Trophoblast cell (in vitro differentiated cells and primary cell): ENCODE measurements at regions not wholly inside any gene's neighbourhood (a gene's known extent, or its start where the extent isn't known, plus 50 kb on each side); places are given as distances from the start of the nearest gene placed in this dataset.

Experiments
- DNase-seq, 2 donors: peaks; one replicate each; pipeline ENCODE4 v3.0.0-alpha.2; 2016
- H2AFZ ChIP-seq: 2 replicates; pipeline ENCODE4 v1.6.1; 2013; ENCODE audit warnings: low read length, moderate library complexity, mild to moderate bottlenecking; ENCODE audit not compliant: insufficient read depth, poor library complexity
- H2AK5ac ChIP-seq: 2 replicates; pipeline ENCODE4 v1.6.1; 2013; ENCODE audit warnings: mild to moderate bottlenecking, low read length
- H2BK120ac ChIP-seq: 2 replicates; pipeline ENCODE4 v1.6.1; 2013; ENCODE audit warnings: low read length, mild to moderate bottlenecking, moderate library complexity; ENCODE audit not compliant: insufficient read depth, poor library complexity
- H2BK12ac ChIP-seq: 2 replicates; pipeline ENCODE4 v1.6.1; 2013; ENCODE audit warnings: mild to moderate bottlenecking, low read length, moderate library complexity
- H2BK5ac ChIP-seq: 2 replicates; pipeline ENCODE4 v1.6.1; 2013; ENCODE audit warnings: low read length, low read depth, moderate library complexity, mild to moderate bottlenecking; ENCODE audit not compliant: poor library complexity
- H3K14ac ChIP-seq: 2 replicates; pipeline ENCODE4 v1.6.1; 2013; ENCODE audit warnings: mild to moderate bottlenecking, low read length
- H3K18ac ChIP-seq: 2 replicates; pipeline ENCODE4 v1.6.1; 2013; ENCODE audit warnings: mild to moderate bottlenecking, low read length
- H3K23ac ChIP-seq: 2 replicates; pipeline ENCODE4 v1.6.1; 2013; ENCODE audit warnings: low read length
- H3K27ac ChIP-seq: 2 replicates; pipeline ENCODE4 v1.5.1; 2013; ENCODE audit warnings: low read depth, mild to moderate bottlenecking, inconsistent platforms, low read length, moderate library complexity
- H3K27me3 ChIP-seq: 2 replicates; pipeline ENCODE4 v1.6.1; 2013; ENCODE audit warnings: inconsistent platforms, mild to moderate bottlenecking, low read length, moderate library complexity; ENCODE audit not compliant: insufficient read depth
- H3K36me3 ChIP-seq, 2 experiments: 1 replicate in 1 of 2; 2 replicates in 1 of 2; pipeline ENCODE4 v1.6.1; 2013; ENCODE audit warnings: low read length in 2 of 2, mild to moderate bottlenecking in 2 of 2, moderate library complexity in 1 of 2; ENCODE audit not compliant: insufficient read depth in 2 of 2, control insufficient read depth in 1 of 2
- H3K4ac ChIP-seq: 2 replicates; pipeline ENCODE4 v1.6.1; 2013; ENCODE audit warnings: low read depth, mild to moderate bottlenecking, low read length, moderate library complexity
- H3K4me1 ChIP-seq, 2 experiments: 1 replicate in 1 of 2; 2 replicates in 1 of 2; pipeline ENCODE4 v1.6.1; 2013; ENCODE audit warnings: low read length in 2 of 2, mild to moderate bottlenecking in 2 of 2, moderate library complexity in 1 of 2; ENCODE audit not compliant: insufficient read depth in 2 of 2, control insufficient read depth in 1 of 2
- H3K4me2 ChIP-seq: 2 replicates; pipeline ENCODE4 v1.6.1; 2013; ENCODE audit warnings: inconsistent platforms, mild to moderate bottlenecking, low read length, moderate library complexity
- H3K4me3 ChIP-seq: 2 replicates; pipeline ENCODE4 v1.5.1; 2013; ENCODE audit warnings: mild to moderate bottlenecking, low read depth, low read length, inconsistent platforms
- H3K79me1 ChIP-seq: one replicate; pipeline ENCODE4 v1.6.1; 2013; ENCODE audit warnings: low read length
- H3K79me2 ChIP-seq: 2 replicates; pipeline ENCODE4 v1.6.1; 2013; ENCODE audit warnings: low read length, mild to moderate bottlenecking; ENCODE audit not compliant: control insufficient read depth, insufficient read depth, poor library complexity
- H3K9ac ChIP-seq: 2 replicates; pipeline ENCODE4 v1.6.1; 2013; ENCODE audit warnings: mild to moderate bottlenecking, low read length
- H3K9me3 ChIP-seq: 2 replicates; pipeline ENCODE4 v1.6.1; 2013; ENCODE audit warnings: low read depth, mild to moderate bottlenecking, control low read depth, inconsistent platforms, low read length; ENCODE audit not compliant: insufficient read depth
- H4K12ac ChIP-seq: 2 replicates; pipeline ENCODE4 v1.6.1; 2013; ENCODE audit warnings: low read depth, mild to moderate bottlenecking, low read length, moderate library complexity
- H4K8ac ChIP-seq: 2 replicates; pipeline ENCODE4 v1.6.1; 2013; ENCODE audit warnings: low read depth, mild to moderate bottlenecking, low read length, moderate library complexity
- H4K91ac ChIP-seq: one replicate; pipeline ENCODE4 v1.6.1; 2013; ENCODE audit warnings: low read depth, mild to moderate bottlenecking, low read length, moderate library complexity
- WGBS: extraction: QIAGEN DNeasy Blood & Tissue Kit; methylation state at CpG from one replicate; pipeline ENCODE4 v1.1.7; 2013; ENCODE audit warnings: missing lambda C conversion rate; ENCODE audit not compliant: insufficient read length, insufficient coverage; ENCODE audit errors: extremely low coverage; 5-methylcytosine and 5-hydroxymethylcytosine counted together

- Histone ChIP-seq H4K12ac (no peak overlapping the region), H2BK120ac (no peak overlapping the region), H4K91ac (no peak overlapping the region), H3K9ac (no peak overlapping the region), H3K36me3 (no peaks in the 10 kb centered on the region), H3K9me3 (no peaks in the 10 kb centered on the region), H3K79me2 (no peaks in the 10 kb centered on the region), H3K4ac (no peak overlapping the region), H3K4me3 (no peak overlapping the region), H3K14ac (no peak overlapping the region), H2BK12ac (no peak overlapping the region), H2AK5ac (no peak overlapping the region), H3K79me1 (no peaks in the 10 kb centered on the region), H3K4me1 (no peaks in the 10 kb centered on the region), H3K4me2 (no peak overlapping the region), H2BK5ac (no peak overlapping the region), H3K18ac (no peak overlapping the region), H3K27me3 (no peaks in the 10 kb centered on the region), H3K23ac (no peak overlapping the region), H3K27ac (no peak overlapping the region), H4K8ac (no peak overlapping the region), H2AFZ (no peak overlapping the region)
- no CpG with 5 or more reads among the region's 5 CpGs for WGBS
- no peak for DNase-seq
These were observed 218.1 kb downstream of the C7orf25 start for GRCh38 chr7:42693722-42694121.

- Histone ChIP-seq H3K14ac (no peak overlapping the region), H3K23ac (no peak overlapping the region), H3K27me3 (no peaks in the 10 kb centered on the region), H3K4me1 (no peaks in the 10 kb centered on the region), H3K36me3 (no peaks in the 10 kb centered on the region), H3K9ac (no peak overlapping the region), H4K12ac (no peak overlapping the region), H3K4me3 (no peak overlapping the region), H4K91ac (no peak overlapping the region), H4K8ac (no peak overlapping the region), H3K79me2 (no peaks in the 10 kb centered on the region), H2BK5ac (no peak overlapping the region), H3K27ac (no peak overlapping the region), H3K9me3 (no peaks in the 10 kb centered on the region), H3K18ac (no peak overlapping the region), H2BK12ac (no peak overlapping the region), H3K4me2 (no peak overlapping the region), H2AFZ (no peak overlapping the region), H3K4ac (no peak overlapping the region), H2AK5ac (no peak overlapping the region), H3K79me1 (no peaks in the 10 kb centered on the region), H2BK120ac (no peak overlapping the region)
- no peak for DNase-seq
- no CpG with 5 or more reads among the region's 5 CpGs for WGBS
These were observed 219.2 kb downstream of the C7orf25 start for GRCh38 chr7:42692621-42693020.

- no peak overlapping the region for H4K91ac ChIP-seq
- H3K9ac ChIP-seq = no peak overlapping the region
- H3K23ac ChIP-seq = no peak overlapping the region
- H3K4ac ChIP-seq = no peak overlapping the region
- no peak overlapping the region for H3K4me2 ChIP-seq
- H2BK5ac ChIP-seq = no peak overlapping the region
- H2BK12ac ChIP-seq = no peak overlapping the region
- no peaks in the 10 kb centered on the region for H3K36me3 ChIP-seq
- no peak overlapping the region for H2BK120ac ChIP-seq
- no peaks in the 10 kb centered on the region for H3K79me1 ChIP-seq
- no peak overlapping the region for H4K12ac ChIP-seq
- no peak overlapping the region for H4K8ac ChIP-seq
- no peak overlapping the region for H3K18ac ChIP-seq
- no peaks in the 10 kb centered on the region for H3K9me3 ChIP-seq
- H3K4me1 ChIP-seq = no peaks in the 10 kb centered on the region
- H3K4me3 ChIP-seq = no peak overlapping the region
- H3K27me3 ChIP-seq = no peaks in the 10 kb centered on the region
- H3K79me2 ChIP-seq = no peaks in the 10 kb centered on the region
- no peak overlapping the region for H3K27ac ChIP-seq
- no peak overlapping the region for H2AFZ ChIP-seq
- H3K14ac ChIP-seq = no peak overlapping the region
- WGBS = no CpG with 5 or more reads among the region's 11 CpGs
- DNase-seq = peak; percentile 22 to 70
- no peak overlapping the region for H2AK5ac ChIP-seq
These were observed 220.9 kb downstream of the C7orf25 start for GRCh38 chr7:42690794-42691639.

- Histone ChIP-seq H3K9me3 (no peaks in the 10 kb centered on the region), H4K12ac (no peak overlapping the region), H2BK5ac (no peak overlapping the region), H3K79me2 (no peaks in the 10 kb centered on the region), H3K79me1 (no peaks in the 10 kb centered on the region), H3K9ac (no peak overlapping the region), H2AFZ (no peak overlapping the region), H4K91ac (no peak overlapping the region), H3K4me3 (no peak overlapping the region), H3K36me3 (no peaks in the 10 kb centered on the region), H3K23ac (no peak overlapping the region), H3K27ac (no peak overlapping the region), H4K8ac (no peak overlapping the region), H3K14ac (no peak overlapping the region), H2BK12ac (no peak overlapping the region), H2BK120ac (no peak overlapping the region), H3K4me2 (no peak overlapping the region), H2AK5ac (no peak overlapping the region), H3K27me3 (no peaks in the 10 kb centered on the region), H3K18ac (no peak overlapping the region), H3K4me1 (no peaks in the 10 kb centered on the region), H3K4ac (no peak overlapping the region)
- WGBS = no CpG with 5 or more reads among the region's 1 CpG
- DNase-seq = peak in 1 of 2 donors; percentile 41
These were observed 222.2 kb downstream of the C7orf25 start for GRCh38 chr7:42689626-42690025.
